Astrocyte (in vitro differentiated cells and primary cell): ENCODE measurements at regions not wholly inside any gene's neighbourhood (a gene's known extent, or its start where the extent isn't known, plus 50 kb on each side); places are given as distances from the start of the nearest gene placed in this dataset.

ENCODE experiments used
- DNase-seq: peaks from one replicate; pipeline ENCODE4 v3.0.0-alpha.2; 2010; ENCODE audit warnings: low read depth
- FAIRE-seq: peaks from 2 replicates; lab custom pipeline; 2011; peaks lifted over from hg19 to GRCh38; lab: Jason Lieb, UNC
- H2AFZ ChIP-seq: 2 replicates; pipeline ENCODE4 v1.6.0; 2012; ENCODE audit warnings: low read depth, low read length, inconsistent platforms
- H3K27ac ChIP-seq: 2 replicates; pipeline ENCODE4 v1.5.1; 2011; ENCODE audit warnings: low read depth, low read length, inconsistent platforms
- H3K27me3 ChIP-seq: 2 replicates; pipeline ENCODE4 v1.6.0; 2011; ENCODE audit warnings: low read length, inconsistent platforms; ENCODE audit not compliant: insufficient read depth
- H3K36me3 ChIP-seq: 2 replicates; pipeline ENCODE4 v1.5.1; 2011; ENCODE audit warnings: low read length, inconsistent platforms; ENCODE audit not compliant: insufficient read depth
- H3K4me1 ChIP-seq: 2 replicates; pipeline ENCODE4 v1.5.1; 2011; ENCODE audit warnings: low read length, inconsistent platforms; ENCODE audit not compliant: insufficient read depth
- H3K4me2 ChIP-seq: 2 replicates; pipeline ENCODE4 v1.6.0; 2012; ENCODE audit warnings: low read length, inconsistent platforms
- H3K4me3 ChIP-seq: 2 replicates; pipeline ENCODE4 v1.5.1; 2011; ENCODE audit warnings: low read depth, mild to moderate bottlenecking, low read length, inconsistent platforms; ENCODE audit not compliant: insufficient read depth
- H3K79me2 ChIP-seq: 2 replicates; pipeline ENCODE4 v1.6.0; 2012; ENCODE audit warnings: mild to moderate bottlenecking, low read length, inconsistent platforms; ENCODE audit not compliant: insufficient read depth
- H3K9ac ChIP-seq: 2 replicates; pipeline ENCODE4 v1.6.0; 2012; ENCODE audit warnings: mild to moderate bottlenecking, low read length, inconsistent platforms
- H3K9me3 ChIP-seq: 2 replicates; pipeline ENCODE4 v1.5.1; 2012; ENCODE audit warnings: low read depth, mild to moderate bottlenecking, low read length, inconsistent platforms; ENCODE audit not compliant: insufficient read depth
- H4K20me1 ChIP-seq: 2 replicates; pipeline ENCODE4 v1.6.0; 2012; ENCODE audit warnings: low read length, inconsistent platforms; ENCODE audit not compliant: insufficient read depth
- H3K27ac Mint-ChIP-seq: one replicate; pipeline ENCODE4 v1.8.0; 2021; ENCODE audit warnings: mild to moderate bottlenecking, mixed read lengths; ENCODE audit not compliant: unreplicated experiment
- H3K27me3 Mint-ChIP-seq: one replicate; pipeline ENCODE4 v1.8.0; 2021; ENCODE audit warnings: low read depth, mixed read lengths; ENCODE audit not compliant: unreplicated experiment
- H3K36me3 Mint-ChIP-seq: one replicate; pipeline ENCODE4 v1.8.0; 2021; ENCODE audit warnings: low read depth, mixed read lengths; ENCODE audit not compliant: unreplicated experiment
- H3K4me1 Mint-ChIP-seq: one replicate; pipeline ENCODE4 v1.8.0; 2021; ENCODE audit warnings: low read depth, mixed read lengths; ENCODE audit not compliant: unreplicated experiment
- H3K4me3 Mint-ChIP-seq: one replicate; pipeline ENCODE4 v1.8.0; 2021; ENCODE audit warnings: mild to moderate bottlenecking, moderate library complexity, mixed read lengths; ENCODE audit not compliant: unreplicated experiment
- H3K9me3 Mint-ChIP-seq: one replicate; pipeline ENCODE4 v1.8.0; 2021; ENCODE audit warnings: mild to moderate bottlenecking, mixed read lengths; ENCODE audit not compliant: unreplicated experiment
- CTCF ChIP-seq: IDR thresholded peaks from 2 replicates; pipeline ENCODE4 v1.5.1; 2011; ENCODE audit warnings: low read depth, mild to moderate bottlenecking, inconsistent platforms, low read length, moderate library complexity; ENCODE audit not compliant: insufficient read depth
- EZH2 ChIP-seq: IDR thresholded peaks from 2 replicates; pipeline ENCODE4 v1.6.1; 2012; ENCODE audit warnings: mild to moderate bottlenecking, low read length, inconsistent platforms; ENCODE audit not compliant: insufficient read depth

GRCh38 chr2:8278709-8279354, 403.0 kb upstream of the ID2 start:
- no peaks in the 10 kb centered on the region for H3K9me3 ChIP-seq
- DNase-seq (no peak), FAIRE-seq (no peak)
- H4K20me1 ChIP-seq, result no peaks in the 10 kb centered on the region
- no peaks in the 10 kb centered on the region for H3K4me1 ChIP-seq
- Mint-ChIP-seq H3K4me1 (no peaks in the 10 kb centered on the region), H3K36me3 (peaks cover 1% of the 10 kb centered on the region), H3K27me3 (peaks cover 35% of the 10 kb centered on the region), H3K4me3 (no peak overlapping the region), H3K9me3 (peaks cover 1% of the 10 kb centered on the region), H3K27ac (peak overlapping the region; percentile 27)
- no peak overlapping the region for H3K4me3 ChIP-seq
- H3K27me3 ChIP-seq, result peaks cover 2% of the 10 kb centered on the region
- H3K4me2 ChIP-seq, result no peak overlapping the region
- no peak for TF ChIP-seq EZH2
- TF ChIP-seq CTCF, result no peak
- no peak overlapping the region for H3K9ac ChIP-seq
- H3K79me2 ChIP-seq, result no peaks in the 10 kb centered on the region
- no peak overlapping the region for H3K27ac ChIP-seq
- no peak overlapping the region for H2AFZ ChIP-seq
- H3K36me3 ChIP-seq, result no peaks in the 10 kb centered on the region

GRCh38 chr2:8279506-8279905, 402.4 kb upstream of the ID2 start:
- Histone ChIP-seq H3K36me3 (no peaks in the 10 kb centered on the region), H2AFZ (no peak overlapping the region), H3K27ac (no peak overlapping the region), H3K9ac (no peak overlapping the region), H3K9me3 (no peaks in the 10 kb centered on the region), H3K79me2 (no peaks in the 10 kb centered on the region), H3K4me1 (no peaks in the 10 kb centered on the region), H3K4me3 (no peak overlapping the region), H3K4me2 (no peak overlapping the region), H4K20me1 (no peaks in the 10 kb centered on the region), H3K27me3 (peaks cover 2% of the 10 kb centered on the region)
- Mint-ChIP-seq H3K9me3 (no peaks in the 10 kb centered on the region), H3K4me3 (no peak overlapping the region), H3K4me1 (no peaks in the 10 kb centered on the region), H3K36me3 (peaks cover 1% of the 10 kb centered on the region), H3K27me3 (peaks cover 35% of the 10 kb centered on the region), H3K27ac (peak overlapping the region; percentile 27)
- no peak for DNase-seq
- TF ChIP-seq CTCF (no peak), EZH2 (no peak)
- no peak for FAIRE-seq

- Mint-ChIP-seq H3K4me1 (peaks cover under 1% of the 10 kb centered on the region), H3K27me3 (peaks cover 35% of the 10 kb centered on the region), H3K9me3 (no peaks in the 10 kb centered on the region), H3K4me3 (no peak overlapping the region), H3K27ac (no peak overlapping the region), H3K36me3 (peaks cover 1% of the 10 kb centered on the region)
- no peaks in the 10 kb centered on the region for H3K79me2 ChIP-seq
- DNase-seq, result no peak
- no peaks in the 10 kb centered on the region for H3K9me3 ChIP-seq
- no peaks in the 10 kb centered on the region for H3K36me3 ChIP-seq
- no peak overlapping the region for H3K4me2 ChIP-seq
- H2AFZ ChIP-seq, result no peak overlapping the region
- no peak overlapping the region for H3K9ac ChIP-seq
- FAIRE-seq, result no peak
- H4K20me1 ChIP-seq, result no peaks in the 10 kb centered on the region
- H3K4me1 ChIP-seq, result no peaks in the 10 kb centered on the region
- TF ChIP-seq EZH2, result no peak
- no peak for TF ChIP-seq CTCF
- no peak overlapping the region for H3K27ac ChIP-seq
- peaks cover 2% of the 10 kb centered on the region for H3K27me3 ChIP-seq
- no peak overlapping the region for H3K4me3 ChIP-seq
These were observed 400.6 kb upstream of the ID2 start for GRCh38 chr2:8281234-8281633.
